K562 (cell line): ENCODE measurements at regions not wholly inside any gene's neighbourhood (a gene's known extent, or its start where the extent isn't known, plus 50 kb on each side); places are given as distances from the start of the nearest gene placed in this dataset.

Experiments
- COPS2 ChIP-seq: fragments of 450-650 bp; conservative IDR thresholded peaks from 2 replicates; pipeline ENCODE4 v1.6.1; 2016; ENCODE audit warnings: mild to moderate bottlenecking, moderate library complexity
- CREB3L1 ChIP-seq: fragments of 450-650 bp; IDR thresholded peaks from 2 replicates; pipeline ENCODE4 v1.6.1; 2014; ENCODE audit warnings: low read depth, mild to moderate bottlenecking, moderate library complexity, borderline replicate concordance
- CXXC5 ChIP-seq: fragments of 250-450 bp; sonication (Bioruptor Pico); IDR thresholded peaks from 2 replicates; pipeline ENCODE4 v1.8.0; 2022; ENCODE audit warnings: inconsistent platforms, mild to moderate bottlenecking, moderate library complexity
- EP300 ChIP-seq: IDR thresholded peaks from 2 replicates; pipeline ENCODE4 v1.6.1; 2012; ENCODE audit warnings: low read length, improper control_type of control experiment
- FOXA1 ChIP-seq: fragments of 450-650 bp; IDR thresholded peaks from 2 replicates; pipeline ENCODE4 v1.6.1; 2016; ENCODE audit warnings: mild to moderate bottlenecking, borderline replicate concordance
- GABPB2 ChIP-seq: fragments of 250-450 bp; sonication (Bioruptor Pico); conservative IDR thresholded peaks from 2 replicates; pipeline ENCODE4 v1.5.1; 2021; ENCODE audit warnings: mild to moderate bottlenecking
- HBP1 ChIP-seq: fragments of 450-650 bp; formaldehyde crosslinking; IDR thresholded peaks from 2 replicates; pipeline ENCODE4 v1.4.0; 2022; ENCODE audit warnings: missing genetic modification characterization
- NFE2 ChIP-seq: IDR thresholded peaks from 2 replicates; pipeline ENCODE4 v1.6.1; 2014; ENCODE audit warnings: antibody characterized with exemption, low read depth
- NR2F6 ChIP-seq: fragments of 450-650 bp; formaldehyde crosslinking; IDR thresholded peaks from 2 replicates; pipeline ENCODE4 v1.4.0; 2020; ENCODE audit warnings: mild to moderate bottlenecking
- PREB ChIP-seq: sonication (generic); formaldehyde crosslinking; IDR thresholded peaks from 2 replicates; pipeline ENCODE4 v1.8.1; 2023; ENCODE audit warnings: mild to moderate bottlenecking, missing genetic modification reagents
- YY1 ChIP-seq, 3 experiments: IDR thresholded peaks; 2 replicates each; pipeline ENCODE4 v1.6.1; 2011; ENCODE audit warnings: low read length in 2 of 3, mild to moderate bottlenecking in 2 of 3, moderate library complexity in 2 of 3, borderline replicate concordance in 1 of 3, control low read depth in 1 of 3, low read depth in 1 of 3; ENCODE audit not compliant: insufficient read depth in 3 of 3, insufficient replicate concordance in 2 of 3, control insufficient read depth in 1 of 3, insufficient read length in 1 of 3; ENCODE audit errors: extremely low read depth in 1 of 3
- ZBTB33 ChIP-seq: sonication (generic); formaldehyde crosslinking; IDR thresholded peaks from 2 replicates; pipeline ENCODE4 v1.8.1; 2023; ENCODE audit warnings: mild to moderate bottlenecking, missing genetic modification reagents
- ZBTB43 ChIP-seq: sonication (generic); formaldehyde crosslinking; IDR thresholded peaks from 2 replicates; pipeline ENCODE4 v1.8.0; 2023; ENCODE audit warnings: mild to moderate bottlenecking, missing genetic modification reagents
- ZBTB5 ChIP-seq: fragments of 450-650 bp; IDR thresholded peaks from 2 replicates; pipeline ENCODE4 v1.6.1; 2017; ENCODE audit warnings: antibody characterized with exemption
- ZNF280B ChIP-seq: fragments of 250-450 bp; sonication (Bioruptor Pico); IDR thresholded peaks from 2 replicates; pipeline ENCODE4 v1.5.1; 2021; ENCODE audit warnings: mild to moderate bottlenecking

- no peak for TF ChIP-seq PREB (CRISPR knock-in tag)
- no peak for TF ChIP-seq ZBTB43 (CRISPR knock-in tag)
- TF ChIP-seq FOXA1 = peak; percentile 55; the same call in 1 of the 2 replicates
- no peak for TF ChIP-seq ZNF280B (CRISPR knock-in tag)
- TF ChIP-seq YY1 (IDR thresholded peaks at IDR 0.05; ENCODE audit: borderline replicate concordance in 1 of 3, control insufficient read depth in 1 of 3, extremely low read depth in 1 of 3, insufficient read depth in 3 of 3, insufficient read length in 1 of 3, insufficient replicate concordance in 2 of 3, low read depth in 1 of 3, low read length in 2 of 3) = no peak
- no peak for TF ChIP-seq ZBTB33 (CRISPR knock-in tag)
- TF ChIP-seq CXXC5 = no peak
- no peak for TF ChIP-seq CREB3L1
- peak; percentile 67; the same call in 1 of the 2 replicates for TF ChIP-seq EP300
- TF ChIP-seq NFE2 = peak; percentile 89
- no peak for TF ChIP-seq NR2F6 (CRISPR knock-in tag)
- TF ChIP-seq ZBTB5 = no peak
- no peak for TF ChIP-seq GABPB2
- TF ChIP-seq HBP1 = no peak
- no peak for TF ChIP-seq COPS2
These were observed 266.4 kb downstream of the GPD2 start (continued) for GRCh38 chr2:156702541-156702940.
